H54 (cell line): ENCODE measurements at regions not wholly inside any gene's neighbourhood (a gene's known extent, or its start where the extent isn't known, plus 50 kb on each side); places are given as distances from the start of the nearest gene placed in this dataset.
A peak's percentile ranks its signal among the peaks of the same experiment; 100 is the strongest.
"Not testable (repeated sequence)": the region's sequence is repeated elsewhere in the genome, so short reads cannot be mapped to it uniquely, and the experiment has no call there.

Experiments used
- DNase-seq: peaks from one replicate; pipeline ENCODE4 v3.0.0; 2011; ENCODE audit warnings: low spot score, mixed read lengths; ENCODE audit not compliant: insufficient read length
- FAIRE-seq: peaks from 3 replicates; lab custom pipeline; 2011; peaks lifted over from hg19 to GRCh38; lab: Jason Lieb, UNC
- POLR2A ChIP-seq: IDR thresholded peaks from 2 replicates; pipeline ENCODE4 v1.6.1; 2011; ENCODE audit warnings: low read depth, mild to moderate bottlenecking, low read length

GRCh38 chr16:80260906-80261311, 279.9 kb upstream of the DYNLRB2 start:
- FAIRE-seq: no peak
- TF ChIP-seq POLR2A: no peak
- no peak for DNase-seq

- no peak for FAIRE-seq
- TF ChIP-seq POLR2A: no peak
- DNase-seq: no peak
These were observed 281.4 kb upstream of the DYNLRB2 start for GRCh38 chr16:80259290-80259805.

DNA sequence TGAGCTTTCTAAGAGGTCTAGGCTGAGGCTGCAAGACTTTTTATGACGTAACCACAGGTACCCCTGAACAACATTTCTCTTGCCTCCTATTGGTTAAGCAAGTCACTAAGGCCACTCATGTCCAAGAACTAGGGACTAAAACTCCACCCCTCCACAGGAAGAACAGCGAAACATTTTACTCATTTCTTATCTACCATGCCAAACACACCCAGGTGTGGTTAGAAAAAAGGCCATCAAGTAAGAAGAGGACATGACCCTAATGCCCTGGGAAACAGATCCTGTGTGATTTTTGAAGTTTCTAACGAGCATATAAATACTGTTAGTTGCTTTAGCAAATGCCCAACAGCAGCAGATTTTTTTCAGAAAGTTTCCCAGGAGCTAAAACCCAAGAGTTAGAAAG, 282.4 kb upstream of the DYNLRB2 start:
- no peak for DNase-seq
- FAIRE-seq: no peak
- TF ChIP-seq POLR2A: no peak

DNA sequence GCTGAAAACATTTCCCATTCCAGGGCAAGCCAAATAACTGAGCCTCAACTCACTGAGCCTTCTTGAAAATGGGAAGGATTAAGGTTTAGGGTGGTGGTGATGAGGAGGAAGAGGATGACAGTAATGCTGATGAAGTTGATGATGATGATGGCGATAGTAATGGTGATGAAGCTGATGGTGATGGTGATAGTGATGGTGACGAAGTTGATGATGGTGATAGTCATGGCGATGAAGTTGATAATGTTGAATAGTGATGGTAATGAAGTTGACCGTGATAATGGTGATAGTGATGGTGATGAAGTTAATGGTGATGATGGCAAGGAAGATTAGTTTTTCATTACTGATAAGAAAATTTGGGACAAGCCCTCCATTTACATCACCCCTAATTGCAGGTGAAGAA, 285.8 kb upstream of the DYNLRB2 start:
- FAIRE-seq (no peak), DNase-seq (no peak)
- TF ChIP-seq POLR2A: no peak

GRCh38 chr16:80253741-80254140, 287.1 kb upstream of the DYNLRB2 start:
- FAIRE-seq: no peak
- DNase-seq: no peak
- no peak for TF ChIP-seq POLR2A

DNA sequence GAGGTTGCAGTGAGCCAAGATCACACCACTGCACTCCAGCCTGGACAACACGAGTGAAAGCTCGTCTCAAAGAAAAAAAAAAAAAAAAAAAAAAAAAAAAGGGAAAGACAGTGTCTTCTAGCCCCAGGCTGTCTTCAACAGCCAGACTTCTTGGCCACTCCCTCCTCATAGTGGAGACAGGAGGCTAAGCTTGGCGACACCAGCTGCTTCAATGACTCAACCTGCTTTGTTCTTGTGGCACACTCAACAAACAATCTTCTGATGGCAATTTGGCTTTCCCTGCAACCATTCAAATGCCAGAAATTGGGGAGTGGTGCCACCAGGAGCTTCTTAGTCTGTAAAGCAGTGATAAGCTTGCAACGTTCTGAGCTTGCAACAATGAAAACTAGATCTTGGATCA, 290.4 kb upstream of the DYNLRB2 start:
- DNase-seq (no peak), FAIRE-seq (no peak)
- no peak for TF ChIP-seq POLR2A

GRCh38 chr16:80243303-80243702, 297.5 kb upstream of the DYNLRB2 start:
- not testable (repeated sequence) for DNase-seq, FAIRE-seq

DNA sequence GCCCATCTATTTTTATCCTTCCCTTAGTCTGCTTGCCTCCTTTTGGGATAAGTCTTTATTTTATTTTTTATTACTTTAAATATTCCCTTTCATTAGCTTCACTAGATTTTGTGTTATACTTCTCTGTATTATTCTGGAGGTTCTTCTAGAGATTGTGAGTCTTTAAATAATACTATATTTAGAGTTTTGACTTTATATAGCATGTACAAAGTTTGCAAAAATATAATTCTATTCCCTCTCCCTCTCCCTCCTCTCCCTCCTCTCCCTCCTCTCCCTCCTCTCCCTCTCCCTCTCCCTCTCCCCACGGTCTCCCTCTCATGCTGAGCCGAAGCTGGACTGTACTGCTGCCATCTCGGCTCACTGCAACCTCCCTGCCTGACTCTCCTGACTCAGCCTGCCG, 298.5 kb upstream of the DYNLRB2 start:
- DNase-seq, FAIRE-seq: not testable (repeated sequence)

DNA sequence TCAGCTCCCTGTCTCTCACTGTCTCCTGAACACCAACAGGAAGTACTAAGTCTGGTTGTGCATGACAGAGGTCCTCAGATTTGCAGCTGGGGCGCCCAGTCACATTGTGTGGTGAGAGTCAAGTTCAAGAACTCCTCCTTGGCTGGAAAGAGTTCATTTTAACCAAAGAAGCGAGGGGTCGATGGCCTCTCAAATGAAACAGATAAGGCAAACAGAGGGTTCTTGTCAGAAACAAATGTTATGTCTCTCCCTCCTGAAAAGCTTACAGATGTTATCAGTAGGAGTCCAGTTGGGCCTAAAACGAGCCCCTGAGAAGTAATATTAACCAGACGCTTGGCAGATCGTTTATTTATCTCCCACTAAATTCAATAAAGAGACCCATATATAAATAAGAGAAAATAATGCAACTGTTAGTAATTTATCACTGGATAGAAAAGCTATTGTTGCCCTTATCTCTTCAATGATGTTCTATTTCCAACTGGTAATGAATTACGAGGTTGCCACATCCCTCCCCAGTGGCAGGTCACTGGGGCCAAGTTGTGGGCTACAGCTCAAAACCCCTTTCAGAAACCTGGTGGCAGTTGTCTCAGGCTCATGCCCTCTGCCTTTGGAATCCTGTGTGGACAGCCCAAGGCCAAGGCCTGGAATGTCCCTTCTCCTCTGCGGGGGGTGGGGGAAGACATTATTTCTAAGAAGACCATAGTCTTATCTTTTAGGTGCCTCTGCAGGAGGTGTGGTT, 307.5 kb upstream of the DYNLRB2 start:
- no peak for FAIRE-seq
- no peak for TF ChIP-seq POLR2A
- DNase-seq: no peak

- FAIRE-seq (peak; percentile 93), DNase-seq (peak; percentile 75)
- no peak for TF ChIP-seq POLR2A
These were observed 308.9 kb upstream of the DYNLRB2 start for GRCh38 chr16:80231888-80232287.

- no peak for FAIRE-seq
- DNase-seq: no peak
- no peak for TF ChIP-seq POLR2A
These were observed 309.7 kb upstream of the DYNLRB2 start for GRCh38 chr16:80231121-80231520.

- no peak for TF ChIP-seq POLR2A
- FAIRE-seq: no peak
- DNase-seq: no peak
These were observed 310.3 kb upstream of the DYNLRB2 start for GRCh38 chr16:80230328-80231120.

DNA sequence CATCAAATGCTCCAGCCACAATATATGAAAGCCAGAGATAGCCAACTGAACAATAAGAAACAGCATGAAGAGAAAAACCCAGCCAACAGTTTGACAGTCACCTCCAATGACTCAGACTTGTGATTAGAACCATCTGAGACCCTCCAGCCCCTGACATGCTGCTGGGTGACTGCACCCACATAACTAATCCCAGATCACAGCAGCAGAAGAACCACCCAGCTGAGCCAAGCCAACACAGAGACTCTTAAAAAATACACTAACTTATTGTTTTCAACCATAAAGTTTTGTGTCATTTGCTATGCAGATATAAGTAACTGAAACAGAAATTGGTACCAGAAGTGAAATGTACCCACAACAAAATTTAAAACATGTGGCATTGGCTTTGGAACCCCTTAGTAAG, 314.3 kb upstream of the DYNLRB2 start:
- no peak for TF ChIP-seq POLR2A
- DNase-seq (no peak), FAIRE-seq (no peak)

GRCh38 chr16:80210787-80211186, 330.0 kb upstream of the DYNLRB2 start:
- TF ChIP-seq POLR2A: no peak
- DNase-seq (no peak), FAIRE-seq (no peak)
